ENCODE measurements at regions not wholly inside any gene's neighbourhood (a gene's known extent, or its start where the extent isn't known, plus 50 kb on each side); places are given as distances from the start of the nearest gene placed in this dataset.
"Not testable (repeated sequence)": the region's sequence is repeated elsewhere in the genome, so short reads cannot be mapped to it uniquely, and the experiment has no call there.

GRCh38 chr16:10232757-10233156 is 50.5 kb upstream of the GRIN2A start:
- no peak for DNase-seq

- DNase-seq, result no peak
These were observed 57.4 kb upstream of the GRIN2A start for GRCh38 chr16:10239640-10240039.

- no peak for DNase-seq
These were observed 58.8 kb upstream of the GRIN2A start for GRCh38 chr16:10240854-10241613.

- DNase-seq, result no peak
These were observed 59.9 kb upstream of the GRIN2A start for GRCh38 chr16:10242097-10242496.

- DNase-seq, result no peak
These were observed 60.7 kb upstream of the GRIN2A start for GRCh38 chr16:10242916-10243315.

- no peak for DNase-seq
These were observed 62.8 kb upstream of the GRIN2A start for GRCh38 chr16:10245002-10245401.

GRCh38 chr16:10250137-10250828 is 68.1 kb upstream of the GRIN2A start:
- no peak for DNase-seq

- DNase-seq, result no peak
These were observed 69.9 kb upstream of the GRIN2A start for GRCh38 chr16:10252155-10252554.

GRCh38 chr16:10253409-10253808 is 71.2 kb upstream of the GRIN2A start:
- no peak for DNase-seq

GRCh38 chr16:10255728-10256127 is 73.5 kb upstream of the GRIN2A start:
- no peak for DNase-seq

GRCh38 chr16:10256784-10257641 is 74.8 kb upstream of the GRIN2A start:
- no peak for DNase-seq

- DNase-seq, result not testable (repeated sequence)
These were observed 75.5 kb upstream of the GRIN2A start for GRCh38 chr16:10257642-10258251.

GRCh38 chr16:10258930-10259603 is 76.8 kb upstream of the GRIN2A start:
- DNase-seq, result not testable (repeated sequence)

- no peak for DNase-seq
These were observed 78.8 kb upstream of the GRIN2A start for GRCh38 chr16:10261077-10261476.

- not testable (repeated sequence) for DNase-seq
These were observed 79.3 kb upstream of the GRIN2A start for GRCh38 chr16:10261526-10261925.

GRCh38 chr16:10262377-10263132 is 80.3 kb upstream of the GRIN2A start:
- DNase-seq, result no peak

- no peak for DNase-seq
These were observed 83.8 kb upstream of the GRIN2A start for GRCh38 chr16:10265770-10266615.

- DNase-seq, result no peak
These were observed 84.6 kb upstream of the GRIN2A start for GRCh38 chr16:10266809-10267208.

- no peak for DNase-seq
These were observed 87.4 kb upstream of the GRIN2A start for GRCh38 chr16:10269632-10270031.

- DNase-seq, result not testable (repeated sequence)
These were observed 90.1 kb upstream of the GRIN2A start for GRCh38 chr16:10272250-10272854.

All from DMS153 (cell line).